DMS153 treated with DMSO at 0.1 percent for 48 hours (cell line): ENCODE measurements at regions not wholly inside any gene's neighbourhood (a gene's known extent, or its start where the extent isn't known, plus 50 kb on each side); places are given as distances from the start of the nearest gene placed in this dataset.

ENCODE experiments used
- DNase-seq: peaks from one replicate; lab custom pipeline; 2025; ENCODE audit not compliant: unreplicated experiment; lab: John Stamatoyannopoulos, UW

- DNase-seq = no peak
Observed at GRCh38 chr5:74918232-74918669, 52.1 kb upstream of the FAM169A start.

- DNase-seq = no peak
Observed at GRCh38 chr5:74916831-74917710, 50.9 kb upstream of the FAM169A start.
